Astrocyte of the cerebellum (primary cell): ENCODE measurements at regions not wholly inside any gene's neighbourhood (a gene's known extent, or its start where the extent isn't known, plus 50 kb on each side); places are given as distances from the start of the nearest gene placed in this dataset.

Experiments used
- DNase-seq: peaks from one replicate; pipeline ENCODE4 v3.0.0-alpha.2; 2011; ENCODE audit warnings: low read depth
- H3K4me3 ChIP-seq: 2 replicates; pipeline ENCODE4 v1.5.1; 2011; ENCODE audit warnings: mild to moderate bottlenecking, low read depth, low read length, moderate library complexity
- CTCF ChIP-seq: IDR thresholded peaks from 2 replicates; pipeline ENCODE4 v1.5.1; 2012; ENCODE audit warnings: low read length, low read depth, moderate library complexity, mild to moderate bottlenecking; ENCODE audit errors: missing control alignments
- in situ Hi-C: cut with HindIII; loops from 2 replicates; pipeline ENCODE4 v1.10.0; 2017; ENCODE audit warnings: low sequenced_read_pairs

GRCh38 chr13:72435251-72435650 is 292.2 kb downstream of the MZT1 start:
- H3K4me3 ChIP-seq, result no peak overlapping the region
- no peak for TF ChIP-seq CTCF
- in situ Hi-C loops, result no loop called here
- DNase-seq, result no peak

- in situ Hi-C loops, result no loop called here
These were observed 295.3 kb downstream of the MZT1 start for GRCh38 chr13:72431981-72432682.

GRCh38 chr13:72430923-72431322 is 296.5 kb downstream of the MZT1 start:
- TF ChIP-seq CTCF, result no peak
- in situ Hi-C loops, result no loop called here
- H3K4me3 ChIP-seq, result no peak overlapping the region
- no peak for DNase-seq

More at GRCh38 chr13:72431981-72432682, 295.3 kb downstream of the MZT1 start:
- H3K4me3 ChIP-seq, result no peak overlapping the region
- TF ChIP-seq CTCF, result no peak
- no peak for DNase-seq

DNA sequence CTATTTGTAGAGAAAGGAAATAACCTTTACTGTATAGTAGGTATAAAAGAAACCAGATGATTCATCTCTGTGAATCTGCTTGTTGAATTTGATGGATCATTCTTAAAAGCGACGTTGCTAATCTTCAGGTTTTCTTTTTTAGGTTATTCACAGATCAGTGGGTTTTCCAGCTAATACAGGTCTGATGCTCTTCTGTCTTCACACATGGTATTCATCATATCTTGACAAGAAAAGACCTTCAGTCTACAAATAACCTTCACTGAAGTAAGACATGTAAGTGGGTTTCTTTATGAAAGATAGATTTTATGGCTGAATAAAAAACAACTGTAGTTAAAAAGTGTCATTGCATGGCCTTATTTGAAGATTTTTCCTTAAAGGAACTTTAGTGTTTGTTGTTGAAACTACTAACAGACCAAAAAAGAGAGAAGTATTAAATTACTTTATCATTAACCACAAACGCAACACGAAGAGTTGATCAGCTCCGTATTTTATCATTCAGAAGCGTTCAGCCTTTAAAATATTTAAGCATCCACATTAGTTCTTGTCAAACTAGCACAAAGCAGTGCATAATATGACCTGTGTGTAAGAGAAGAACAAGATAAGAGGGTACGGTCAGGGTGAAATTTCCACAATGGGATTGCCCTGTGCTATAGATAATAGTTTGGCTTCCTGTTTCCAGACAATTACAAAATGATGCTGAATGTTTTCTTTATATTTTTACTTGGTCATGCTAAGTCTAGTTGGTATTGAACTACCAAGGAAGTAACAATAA is 299.5 kb downstream of the MZT1 start:
- TF ChIP-seq CTCF, result no peak
- H3K4me3 ChIP-seq, result no peak overlapping the region
- no peak for DNase-seq
- in situ Hi-C loops, result no loop called here

- no peak for TF ChIP-seq CTCF
- no peak overlapping the region for H3K4me3 ChIP-seq
- DNase-seq, result no peak
- in situ Hi-C loops, result no loop called here
These were observed 303.4 kb downstream of the MZT1 start for GRCh38 chr13:72424059-72424458.

DNA sequence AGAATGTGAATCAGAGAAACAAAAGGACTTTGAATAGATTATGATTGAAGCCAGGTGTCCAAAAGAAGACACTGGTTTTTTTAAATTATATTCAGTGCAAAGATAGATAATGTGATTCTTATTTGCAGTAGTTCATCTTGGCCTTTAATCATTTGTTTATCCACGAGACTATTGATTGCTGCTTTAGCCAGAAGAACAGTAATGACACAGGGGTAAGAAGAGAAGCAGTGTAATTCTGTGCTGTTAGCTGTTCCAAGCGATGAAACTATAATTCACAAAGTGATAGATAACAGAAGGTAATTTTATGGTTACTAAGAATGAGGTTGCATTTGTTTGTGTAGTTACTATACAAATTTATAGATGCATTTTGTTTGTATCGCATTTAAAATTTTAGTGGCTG is 311.6 kb downstream of the MZT1 start:
- in situ Hi-C loops, result no loop called here
- no peak for TF ChIP-seq CTCF
- no peak overlapping the region for H3K4me3 ChIP-seq
- no peak for DNase-seq
